Effector memory CD4-positive, alpha-beta T cell (primary cell): ENCODE measurements at regions not wholly inside any gene's neighbourhood (a gene's known extent, or its start where the extent isn't known, plus 50 kb on each side); places are given as distances from the start of the nearest gene placed in this dataset.

Source experiments
- DNase-seq, 3 donors: peaks; one replicate each; pipeline ENCODE4 v3.0.0-alpha.2; 2020
- H3K27ac ChIP-seq: 2 replicates; pipeline ENCODE4 v1.7.0; 2013; ENCODE audit warnings: mild to moderate bottlenecking, low read length, moderate library complexity; ENCODE audit not compliant: insufficient read depth, poor library complexity, severe bottlenecking
- H3K27me3 ChIP-seq: replicated peaks from 2 replicates; pipeline ENCODE4 v1.7.0; 2013; ENCODE audit warnings: mild to moderate bottlenecking, low read length; ENCODE audit not compliant: insufficient read depth, control insufficient read depth, poor library complexity, severe bottlenecking
- H3K36me3 ChIP-seq: 2 replicates; pipeline ENCODE4 v1.7.0; 2013; ENCODE audit warnings: mild to moderate bottlenecking, low read length, moderate library complexity; ENCODE audit not compliant: control insufficient read depth, insufficient read depth
- H3K4me1 ChIP-seq: 2 replicates; pipeline ENCODE4 v1.7.0; 2013; ENCODE audit warnings: low read length, mild to moderate bottlenecking; ENCODE audit not compliant: control insufficient read depth, insufficient read depth, poor library complexity, severe bottlenecking
- H3K4me3 ChIP-seq: 2 replicates; pipeline ENCODE4 v1.7.0; 2013; ENCODE audit warnings: low read length, low read depth, mild to moderate bottlenecking; ENCODE audit not compliant: insufficient read depth, poor library complexity, severe bottlenecking
- H3K9me3 ChIP-seq: 2 replicates; pipeline ENCODE4 v1.7.0; 2013; ENCODE audit warnings: mild to moderate bottlenecking, low read length, moderate library complexity; ENCODE audit not compliant: control insufficient read depth

DNA sequence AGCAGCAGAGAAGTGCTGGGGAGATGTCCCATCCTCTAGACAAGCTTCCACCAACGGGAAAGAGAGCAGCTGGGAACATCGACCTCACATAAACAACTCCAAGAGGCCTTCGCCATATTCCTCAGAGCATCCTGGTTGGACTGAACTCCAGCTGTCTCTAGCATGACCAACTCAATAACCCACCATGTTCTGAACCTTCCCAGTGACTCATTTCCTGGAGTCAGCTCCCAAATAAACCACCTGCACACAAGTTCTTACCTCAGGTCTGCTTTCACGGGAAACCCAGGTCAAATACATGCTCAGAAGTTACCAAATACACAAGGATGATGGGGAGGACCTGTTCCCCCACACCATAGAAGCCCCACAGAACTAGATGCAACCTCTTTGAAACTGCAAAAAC lies 878.5 kb downstream of the UQCRFS1 start:
- H3K27me3 ChIP-seq, result no peaks in the 10 kb centered on the region
- no peaks in the 10 kb centered on the region for H3K9me3 ChIP-seq
- H3K36me3 ChIP-seq, result no peaks in the 10 kb centered on the region
- H3K4me3 ChIP-seq, result no peak overlapping the region
- H3K27ac ChIP-seq, result no peak overlapping the region
- no peak for DNase-seq
- no peaks in the 10 kb centered on the region for H3K4me1 ChIP-seq

DNA sequence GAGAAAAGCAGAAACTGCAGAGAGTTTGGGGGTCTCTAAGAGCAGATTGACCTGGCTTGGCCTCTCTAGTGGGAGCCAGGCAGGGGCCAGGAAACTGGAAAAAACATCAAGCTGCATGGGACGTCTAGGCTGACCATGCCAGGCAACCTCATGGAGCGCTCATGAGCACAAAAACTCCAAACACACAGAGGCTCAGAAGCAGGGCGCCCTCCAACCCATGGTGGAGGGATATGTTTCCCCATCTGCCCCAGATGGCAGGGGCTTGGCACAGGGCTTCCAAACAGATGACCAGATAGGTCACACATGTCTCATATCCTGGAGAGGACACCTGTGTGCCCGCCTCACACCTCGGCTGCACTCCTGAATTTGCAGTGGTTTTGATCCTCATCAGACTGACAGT lies 879.0 kb downstream of the UQCRFS1 start:
- Histone ChIP-seq H3K4me3 (no peak overlapping the region), H3K27ac (no peak overlapping the region), H3K27me3 (no peaks in the 10 kb centered on the region), H3K4me1 (no peaks in the 10 kb centered on the region), H3K36me3 (no peaks in the 10 kb centered on the region), H3K9me3 (no peaks in the 10 kb centered on the region)
- no peak for DNase-seq

DNA sequence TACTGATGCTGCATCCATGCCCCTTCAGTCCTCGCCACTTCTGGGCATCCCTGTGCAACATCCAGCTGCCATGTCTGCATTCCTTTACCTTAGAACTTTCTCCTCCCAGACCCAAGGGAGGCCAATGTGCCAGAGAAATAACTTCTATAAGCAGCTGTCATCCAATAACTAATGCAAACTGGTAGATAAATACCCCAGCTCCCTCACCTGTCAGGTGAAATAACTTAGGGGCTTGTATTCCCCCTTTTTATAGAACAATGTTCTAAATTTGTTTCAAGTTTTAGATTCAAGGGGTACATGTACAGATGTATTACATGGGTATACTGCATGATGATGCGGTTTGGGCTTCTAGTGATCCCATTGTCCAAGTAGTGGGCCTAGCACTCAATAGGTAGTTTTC lies 880.1 kb downstream of the UQCRFS1 start:
- no peak for DNase-seq
- Histone ChIP-seq H3K4me1 (no peaks in the 10 kb centered on the region), H3K27me3 (no peaks in the 10 kb centered on the region), H3K9me3 (no peaks in the 10 kb centered on the region), H3K36me3 (no peaks in the 10 kb centered on the region), H3K27ac (no peak overlapping the region), H3K4me3 (no peak overlapping the region)

DNA sequence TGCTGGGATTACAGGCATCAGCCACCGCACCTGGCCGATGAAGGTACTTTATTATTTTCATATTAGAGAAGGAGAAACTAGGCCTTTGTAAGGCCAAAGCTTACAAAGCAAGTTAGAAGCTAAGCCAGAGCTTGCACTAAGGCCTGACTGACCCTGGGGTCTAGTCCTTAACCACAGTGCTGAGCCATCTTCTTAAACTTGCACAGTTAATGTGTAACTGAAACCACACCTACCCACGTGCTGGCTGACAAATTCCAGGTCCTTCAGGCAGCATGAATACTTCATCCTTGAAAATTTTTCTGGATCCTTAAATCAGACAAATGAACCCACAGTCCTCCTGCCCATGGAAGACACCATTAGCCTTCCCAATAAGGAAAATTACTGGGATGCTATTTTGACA lies 880.6 kb downstream of the UQCRFS1 start:
- H3K27ac ChIP-seq, result no peak overlapping the region
- H3K4me1 ChIP-seq, result no peaks in the 10 kb centered on the region
- H3K27me3 ChIP-seq, result no peaks in the 10 kb centered on the region
- no peaks in the 10 kb centered on the region for H3K9me3 ChIP-seq
- no peaks in the 10 kb centered on the region for H3K36me3 ChIP-seq
- H3K4me3 ChIP-seq, result no peak overlapping the region
- DNase-seq, result no peak

DNA sequence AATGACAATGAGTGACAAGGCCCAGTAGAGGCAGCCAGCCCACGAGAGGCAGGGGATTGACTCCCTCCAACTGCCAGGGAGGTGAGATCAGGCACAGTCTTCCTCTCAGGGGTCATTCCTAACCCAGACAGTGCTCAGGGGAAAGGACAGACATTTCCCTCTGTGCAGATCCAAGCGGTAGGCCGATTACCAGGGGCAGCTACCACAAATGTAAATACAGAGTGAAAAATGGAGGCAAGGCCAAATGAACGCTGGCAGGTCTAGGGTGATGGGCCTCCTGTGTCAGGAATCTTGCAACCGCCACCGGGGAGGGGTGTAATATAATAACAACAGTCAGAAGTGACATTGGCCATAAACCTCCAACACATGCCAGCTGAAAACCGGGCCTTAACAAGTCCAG lies 881.4 kb downstream of the UQCRFS1 start:
- H3K27ac ChIP-seq, result no peak overlapping the region
- H3K4me3 ChIP-seq, result no peak overlapping the region
- no peak for DNase-seq
- no peaks in the 10 kb centered on the region for H3K36me3 ChIP-seq
- H3K27me3 ChIP-seq, result no peaks in the 10 kb centered on the region
- no peaks in the 10 kb centered on the region for H3K4me1 ChIP-seq
- no peaks in the 10 kb centered on the region for H3K9me3 ChIP-seq

DNA sequence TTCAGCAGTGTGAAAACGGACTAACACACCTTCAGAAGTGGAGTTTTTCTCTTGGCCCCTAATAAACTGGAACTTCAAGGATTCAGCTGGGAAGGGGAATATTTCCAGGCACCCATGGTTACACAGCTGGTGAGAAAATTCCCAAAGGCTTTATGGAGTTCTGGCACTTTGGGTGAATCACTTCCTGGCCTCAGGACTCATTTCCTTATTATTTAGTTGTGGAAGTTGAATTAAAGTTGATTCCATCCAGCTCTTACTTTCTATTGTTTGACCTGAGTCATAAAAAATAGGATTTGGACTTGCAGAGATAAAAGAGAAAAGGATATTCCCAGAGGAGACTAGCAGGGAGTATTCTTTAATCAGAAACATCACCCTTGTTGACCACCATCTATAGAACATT lies 882.1 kb downstream of the UQCRFS1 start:
- Histone ChIP-seq H3K27ac (no peak overlapping the region), H3K36me3 (no peaks in the 10 kb centered on the region), H3K9me3 (no peaks in the 10 kb centered on the region), H3K27me3 (no peaks in the 10 kb centered on the region), H3K4me1 (no peaks in the 10 kb centered on the region), H3K4me3 (no peak overlapping the region)
- DNase-seq, result no peak

DNA sequence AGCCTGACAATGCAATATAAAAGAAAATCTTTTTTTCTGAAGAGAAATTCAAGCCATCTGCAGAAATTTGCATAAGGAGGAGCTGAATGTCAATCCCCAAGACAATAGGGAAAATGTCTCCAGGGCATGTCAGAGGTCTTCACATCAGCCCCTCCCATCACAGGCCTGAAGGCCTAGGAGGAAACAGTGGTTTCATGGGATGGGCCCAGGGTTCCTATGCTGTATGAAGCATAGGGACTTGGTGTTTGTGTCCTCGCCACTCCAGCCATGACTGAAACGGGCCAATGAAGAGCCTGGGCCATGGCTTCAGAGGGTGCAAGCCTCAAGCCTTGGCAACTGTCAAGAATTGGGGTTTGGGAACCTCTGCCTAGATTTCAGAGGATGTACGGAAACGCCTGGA lies 883.5 kb downstream of the UQCRFS1 start:
- H3K9me3 ChIP-seq, result no peaks in the 10 kb centered on the region
- no peak for DNase-seq
- no peak overlapping the region for H3K27ac ChIP-seq
- no peaks in the 10 kb centered on the region for H3K4me1 ChIP-seq
- H3K36me3 ChIP-seq, result no peaks in the 10 kb centered on the region
- no peak overlapping the region for H3K4me3 ChIP-seq
- H3K27me3 ChIP-seq, result no peaks in the 10 kb centered on the region

DNA sequence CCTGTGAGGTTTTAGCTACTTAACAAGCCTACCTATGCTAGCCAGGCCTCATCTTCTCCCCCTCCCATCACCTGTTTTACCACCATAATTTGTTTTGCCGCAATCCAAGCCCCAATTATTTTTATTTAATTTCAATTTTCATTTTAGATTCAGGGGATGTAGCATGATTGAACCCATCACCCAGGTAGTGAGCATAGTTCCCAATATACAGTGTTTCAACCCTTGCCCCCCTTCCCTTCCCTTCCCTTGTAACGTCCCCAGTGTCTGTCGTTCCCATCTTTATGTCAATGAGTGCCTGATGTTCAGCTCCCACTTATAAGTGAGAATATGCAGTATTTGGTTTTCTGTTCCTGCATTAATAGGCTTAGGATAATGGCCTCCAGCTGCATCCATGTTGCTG lies 885.0 kb downstream of the UQCRFS1 start:
- Histone ChIP-seq H3K27ac (no peak overlapping the region), H3K27me3 (no peaks in the 10 kb centered on the region)
- no peak for DNase-seq

DNA sequence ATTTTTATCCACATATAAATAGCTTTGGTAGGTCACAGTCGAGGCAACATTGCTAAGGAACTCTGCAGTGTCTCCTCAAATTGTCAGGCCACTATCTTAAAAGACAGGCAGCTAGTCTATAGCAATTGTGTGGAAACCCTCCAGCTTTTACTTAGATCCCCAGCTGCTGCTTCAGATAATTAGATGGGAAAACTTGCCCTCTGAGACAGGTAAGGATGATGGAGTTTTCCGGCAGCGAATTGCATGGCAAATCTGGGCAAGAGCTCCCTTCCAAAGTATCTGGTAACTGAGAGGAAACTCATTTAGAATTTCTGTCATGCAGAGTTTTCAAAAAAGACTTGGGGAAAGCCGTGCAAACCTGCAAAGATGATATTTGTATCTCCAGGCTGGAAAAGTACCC lies 886.2 kb downstream of the UQCRFS1 start:
- Histone ChIP-seq H3K4me3 (no peak overlapping the region), H3K36me3 (no peaks in the 10 kb centered on the region), H3K27me3 (no peaks in the 10 kb centered on the region), H3K9me3 (no peaks in the 10 kb centered on the region), H3K27ac (no peak overlapping the region), H3K4me1 (no peaks in the 10 kb centered on the region)
- DNase-seq, result no peak

More for the DNA sequence above, 885.0 kb downstream of the UQCRFS1 start:
- H3K9me3 ChIP-seq, result no peaks in the 10 kb centered on the region
- H3K36me3 ChIP-seq, result no peaks in the 10 kb centered on the region
- no peaks in the 10 kb centered on the region for H3K4me1 ChIP-seq
- no peak overlapping the region for H3K4me3 ChIP-seq

DNA sequence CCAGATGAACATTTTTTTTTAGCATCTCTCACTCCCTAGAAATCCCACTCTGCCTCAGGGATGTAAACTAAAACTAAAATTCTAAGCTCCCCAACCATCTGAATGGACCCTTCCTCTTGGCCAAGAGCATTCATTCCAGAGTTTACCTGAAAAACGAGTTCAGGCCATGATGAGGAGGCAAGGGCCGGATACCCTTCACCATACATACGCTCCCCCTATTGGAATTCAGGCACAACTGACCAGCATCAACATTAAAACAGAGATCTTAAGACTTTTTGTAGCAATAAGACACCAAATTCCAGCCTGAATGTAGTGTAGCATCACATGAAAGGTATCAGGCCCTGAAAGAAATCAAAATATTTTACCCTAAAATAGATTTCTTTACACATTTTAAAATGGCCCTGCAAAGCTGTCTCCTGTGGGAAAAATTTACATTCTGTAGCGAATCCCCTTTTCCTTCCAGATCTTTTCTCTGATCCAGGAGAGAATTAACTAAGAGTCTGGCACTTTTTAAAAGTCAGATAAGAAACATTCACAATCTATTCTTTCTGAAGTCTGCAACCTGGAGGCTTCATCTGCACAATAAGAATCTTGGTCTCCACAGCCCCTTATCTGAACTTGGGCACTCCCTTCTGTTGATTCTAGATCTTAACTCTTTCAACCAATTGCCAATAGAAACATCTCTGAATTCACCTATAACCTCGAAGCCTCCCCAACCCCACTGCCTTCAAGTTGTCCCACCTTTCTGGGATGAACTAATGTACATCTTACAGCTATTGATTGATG lies 888.5 kb downstream of the UQCRFS1 start:
- Histone ChIP-seq H3K9me3 (no peaks in the 10 kb centered on the region), H3K27me3 (no peaks in the 10 kb centered on the region), H3K27ac (no peak overlapping the region), H3K4me1 (no peaks in the 10 kb centered on the region), H3K36me3 (no peaks in the 10 kb centered on the region), H3K4me3 (no peak overlapping the region)
- DNase-seq, result no peak
